HG02870 (cell line): ENCODE measurements at regions not wholly inside any gene's neighbourhood (a gene's known extent, or its start where the extent isn't known, plus 50 kb on each side); places are given as distances from the start of the nearest gene placed in this dataset.

ENCODE experiments used
- ATAC-seq: cut with Tn5 transposase; IDR thresholded peaks from one replicate; pipeline ENCODE4 v1.9.1; 2021; ENCODE audit warnings: mild to moderate bottlenecking, moderate library complexity; ENCODE audit not compliant: unreplicated experiment

DNA sequence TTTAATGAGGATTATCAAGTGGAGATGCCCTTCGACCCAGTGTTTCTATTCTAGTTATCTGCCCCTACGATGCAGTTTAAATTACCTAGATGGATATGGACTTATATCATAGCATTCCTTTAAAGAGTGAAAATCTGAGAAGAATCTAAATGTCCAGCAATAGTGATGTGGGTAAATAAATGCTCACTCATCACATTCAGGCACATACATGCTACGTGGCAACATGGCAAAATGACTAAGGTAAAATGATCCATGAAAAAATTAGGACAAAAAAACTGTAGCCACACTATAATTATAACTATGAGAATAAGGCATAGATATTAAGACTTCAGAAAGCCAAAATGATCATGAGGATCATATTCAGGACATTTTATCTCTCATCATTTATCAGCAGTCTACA, 82.4 kb upstream of the PDE1C start:
- ATAC-seq, result no peak

DNA sequence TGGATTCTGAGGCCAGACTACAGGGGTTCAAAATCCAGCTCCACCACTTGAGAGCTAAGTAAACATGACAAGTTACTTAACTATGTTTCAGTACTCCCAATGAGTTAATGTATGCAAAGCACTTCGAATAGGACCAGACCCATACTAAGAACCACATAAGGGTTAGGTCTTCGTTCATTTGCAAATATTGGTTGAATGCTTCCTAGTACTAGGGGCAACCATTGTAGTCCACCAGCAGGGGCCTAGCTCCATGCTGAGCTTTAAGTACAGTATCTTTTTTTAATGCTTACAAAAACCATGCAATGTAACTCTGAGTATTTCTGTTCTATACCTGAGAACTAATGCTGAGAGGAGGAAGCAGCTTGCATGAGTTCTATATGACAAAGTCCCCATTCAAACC, 80.4 kb upstream of the PDE1C start:
- ATAC-seq, result no peak

DNA sequence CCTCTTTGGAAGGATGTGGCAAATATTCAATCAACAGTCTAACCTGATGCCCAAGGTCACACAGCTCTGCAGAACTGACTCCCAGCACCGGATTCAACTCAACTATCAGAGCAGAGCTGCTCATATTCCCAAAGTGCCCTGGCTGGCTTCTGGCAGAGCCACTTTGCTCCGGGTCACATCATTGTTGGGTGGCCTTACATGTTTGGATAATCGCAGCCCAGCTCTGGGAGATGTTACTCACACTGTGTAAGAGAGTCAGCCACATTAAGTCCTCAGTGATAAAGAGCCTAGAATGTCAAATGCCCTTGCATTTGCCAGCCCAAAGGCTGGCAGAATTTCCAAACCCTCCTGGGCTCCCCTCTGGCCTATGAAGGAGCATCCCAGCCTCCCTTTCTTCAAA, 79.8 kb upstream of the PDE1C start:
- ATAC-seq, result no peak

DNA sequence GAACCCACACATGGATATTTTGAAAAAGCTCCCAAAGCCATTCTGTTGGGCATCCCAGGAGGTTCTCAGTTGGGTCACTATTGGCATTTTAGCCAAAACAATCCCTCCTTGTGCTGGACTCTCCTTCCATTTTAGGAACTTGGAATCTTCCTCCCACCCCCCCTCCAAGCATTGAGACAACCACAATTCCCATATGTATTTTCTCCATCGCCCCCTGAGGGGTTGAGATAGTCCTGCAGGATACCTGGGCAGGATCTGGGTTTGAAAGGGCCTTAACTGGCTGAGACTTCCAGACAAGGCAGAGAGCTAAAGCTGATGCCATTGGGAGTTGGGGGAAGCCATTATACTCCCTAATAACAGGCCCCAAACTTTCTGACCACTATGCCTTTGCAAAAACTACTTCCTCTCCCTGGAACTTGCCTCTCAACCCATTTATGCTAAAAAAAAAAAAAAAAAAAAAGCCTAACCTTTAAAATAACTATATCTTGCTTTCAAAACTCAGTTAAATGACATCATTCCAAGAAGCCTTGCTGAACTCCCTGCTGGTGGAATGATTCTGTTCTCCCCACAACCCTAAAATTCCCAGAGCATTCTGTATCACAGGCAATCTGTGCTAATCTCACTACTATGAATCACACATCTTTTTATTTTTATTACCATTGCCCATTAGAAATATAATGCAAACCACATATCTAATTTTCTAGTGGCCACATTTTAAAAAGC, 77.5 kb upstream of the PDE1C start:
- ATAC-seq, result no peak

DNA sequence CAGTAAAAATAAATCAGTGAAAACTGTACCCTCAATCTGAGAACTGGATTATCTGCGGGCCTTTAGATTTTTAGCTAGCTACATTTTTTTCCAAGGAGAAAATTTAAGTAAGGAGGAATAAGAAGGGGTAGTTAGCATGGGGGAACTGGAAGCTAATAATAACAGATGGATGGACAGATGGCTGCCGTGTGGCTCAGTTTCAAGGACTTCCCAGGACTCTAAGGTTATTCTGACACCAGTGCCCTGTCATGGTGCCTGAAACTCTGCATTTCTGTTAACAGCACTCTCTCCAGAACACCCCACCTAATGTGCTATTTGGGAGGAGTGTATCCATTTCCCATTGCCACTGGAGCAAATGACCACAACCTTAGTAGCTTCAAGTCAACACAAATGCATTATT, 75.7 kb upstream of the PDE1C start:
- no peak for ATAC-seq

DNA sequence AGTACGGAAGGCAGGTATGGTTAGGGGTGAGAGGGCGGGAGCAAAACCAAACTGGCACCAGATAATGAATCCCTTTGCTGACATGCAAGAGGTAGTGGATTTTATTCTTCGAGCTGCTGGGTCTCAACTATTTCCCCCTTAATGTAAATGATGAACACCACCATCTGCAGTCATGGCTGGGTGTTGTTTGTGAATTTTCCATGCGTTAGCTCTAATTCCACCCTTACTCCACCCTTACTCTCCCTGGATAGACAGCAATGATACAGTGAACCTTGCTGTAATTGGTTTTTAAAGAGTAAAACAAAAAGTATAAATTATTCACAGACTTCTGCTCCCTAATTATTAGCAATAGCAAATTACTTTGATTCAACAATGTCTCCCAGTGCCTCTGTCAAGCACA, 74.5 kb upstream of the PDE1C start:
- ATAC-seq, result no peak

DNA sequence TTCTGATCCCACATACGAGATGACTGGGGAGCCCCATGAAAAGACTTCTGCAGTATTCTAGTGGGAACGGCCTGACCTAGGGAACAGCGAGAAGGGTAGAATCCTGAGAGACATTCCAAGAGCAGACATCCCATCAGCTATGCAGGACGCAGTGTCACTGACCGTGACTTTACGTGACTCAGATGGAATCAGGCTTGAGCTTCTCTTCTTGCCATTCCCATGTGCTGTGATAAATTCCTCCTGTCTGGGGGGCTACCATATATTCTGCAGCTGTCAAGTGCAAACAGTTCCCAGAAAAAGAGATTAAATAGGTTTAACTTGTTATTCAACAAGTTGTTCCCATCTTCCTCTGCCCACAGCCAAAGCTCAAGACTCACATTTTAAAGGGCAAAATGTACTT, 73.1 kb upstream of the PDE1C start:
- ATAC-seq, result no peak

DNA sequence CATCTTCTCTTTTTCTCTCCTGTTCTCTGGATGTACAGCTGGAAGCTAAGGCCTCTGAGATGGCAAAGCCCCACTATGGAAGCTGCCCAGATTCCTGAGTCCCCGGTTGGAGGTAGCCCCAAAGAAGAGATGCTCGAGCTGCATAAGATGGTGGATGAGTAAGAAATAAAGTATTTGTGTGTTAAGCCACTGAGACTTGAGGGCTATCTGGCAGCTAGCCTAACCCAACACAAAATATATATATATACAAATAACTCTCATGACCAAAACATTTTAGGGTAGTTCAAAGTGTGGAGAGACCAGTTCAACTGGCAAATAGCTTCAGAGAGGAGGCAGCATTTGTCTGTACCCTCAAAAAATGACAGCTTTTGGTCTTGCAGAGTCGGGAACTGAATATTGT, 72.4 kb upstream of the PDE1C start:
- no peak for ATAC-seq

DNA sequence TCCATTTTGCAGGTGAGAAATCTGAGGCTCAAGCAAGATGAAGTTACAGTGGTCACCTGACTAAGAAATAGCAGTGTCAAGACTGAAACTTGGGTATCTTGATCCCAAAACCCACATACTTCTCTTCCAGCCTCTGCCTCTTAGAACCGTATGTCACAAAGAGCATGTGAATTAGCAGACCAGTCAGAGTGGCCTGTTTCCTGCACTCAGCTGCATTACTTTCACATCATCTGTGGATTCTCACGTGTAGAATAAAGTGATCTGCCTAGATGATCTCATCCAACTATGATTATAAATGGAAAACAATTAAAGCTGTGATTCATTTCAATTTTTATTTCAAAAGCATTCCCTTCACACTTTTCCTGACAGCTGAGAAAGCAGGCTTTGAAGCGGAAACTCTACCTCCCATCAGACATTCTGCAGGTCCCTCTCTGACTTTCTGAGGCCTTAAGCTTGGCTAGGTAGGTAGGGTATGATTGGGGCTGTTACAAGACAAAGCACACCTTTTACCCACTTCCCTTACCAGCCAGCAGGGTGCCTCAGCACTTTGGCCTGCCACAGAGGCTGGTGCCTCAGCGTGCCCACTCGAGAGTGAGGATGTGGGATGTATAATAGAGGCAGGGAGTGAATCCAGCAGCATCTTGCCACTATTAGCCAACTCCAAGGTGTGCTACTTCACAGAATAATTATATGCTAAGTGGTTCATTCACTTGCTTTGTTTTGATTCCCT, 70.2 kb upstream of the PDE1C start:
- no peak for ATAC-seq

DNA sequence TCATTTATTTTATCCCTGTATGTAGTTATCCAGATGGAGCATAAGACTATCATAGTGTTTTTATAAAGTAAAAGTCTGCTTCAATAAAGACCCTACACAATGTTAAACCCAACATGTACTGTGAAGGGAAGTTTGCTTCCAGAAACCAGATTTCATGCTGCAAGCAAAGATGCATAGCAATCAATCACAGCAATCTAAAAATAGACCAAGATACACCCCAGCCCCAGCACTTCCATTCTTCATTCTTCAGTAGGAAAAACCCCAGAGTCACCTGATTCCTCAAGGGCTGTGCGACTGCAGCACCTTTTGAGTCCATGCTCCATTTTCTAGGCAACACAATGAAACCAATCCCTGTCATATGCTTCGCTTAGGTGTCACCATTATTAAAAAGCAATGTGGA, 66.9 kb upstream of the PDE1C start:
- no peak for ATAC-seq

DNA sequence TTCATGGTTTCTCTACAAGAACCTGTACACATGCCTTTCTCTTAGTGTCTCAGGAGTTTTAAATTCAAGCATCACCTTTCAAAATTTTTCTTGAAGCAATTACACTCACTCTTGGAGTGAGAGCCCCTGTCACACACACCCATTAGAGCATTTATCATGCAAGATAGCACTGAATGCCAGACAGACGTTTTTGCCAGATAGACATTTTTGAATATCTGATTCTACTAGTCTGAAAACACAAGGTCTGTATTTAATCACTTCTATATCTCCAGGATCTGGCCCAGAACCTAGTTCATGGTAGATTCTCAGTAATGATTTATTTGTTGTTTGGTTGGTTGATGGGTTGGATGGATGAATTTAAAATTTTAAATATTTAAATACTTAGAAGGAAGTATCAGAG, 60.9 kb upstream of the PDE1C start:
- ATAC-seq, result no peak

DNA sequence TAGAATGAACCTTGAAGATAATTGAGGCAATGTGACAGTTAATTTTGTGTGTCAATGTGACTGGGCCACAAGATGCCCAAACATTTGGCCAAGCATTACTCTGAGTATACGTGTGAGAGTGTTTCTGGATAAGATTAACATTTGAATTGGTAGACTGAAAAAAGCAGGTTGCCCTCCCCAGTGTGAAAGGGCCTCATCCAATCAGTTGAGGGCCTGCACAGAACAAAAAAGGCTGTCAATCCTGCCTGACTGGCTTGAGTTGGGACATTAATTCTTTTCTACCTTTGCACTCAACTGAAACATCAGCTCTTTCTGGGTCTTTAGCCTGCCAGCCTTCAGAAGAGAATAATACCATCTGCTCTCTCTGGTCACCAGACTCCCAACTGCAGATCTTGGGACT, 56.6 kb upstream of the PDE1C start:
- no peak for ATAC-seq
